DOHH2 (cell line): ENCODE measurements at regions not wholly inside any gene's neighbourhood (a gene's known extent, or its start where the extent isn't known, plus 50 kb on each side); places are given as distances from the start of the nearest gene placed in this dataset.

Source experiments
- H3F3A ChIP-seq: fragments of 200-600 bp; sonication (generic), shearing (Covaris generic); 2 replicates; pipeline ENCODE4 v1.6.0; 2016; ENCODE audit warnings: antibody characterized with exemption, mild to moderate bottlenecking; ENCODE audit not compliant: control insufficient read depth, insufficient read depth
- H3K27ac ChIP-seq: fragments of 200-600 bp; sonication (generic); 2 replicates; pipeline ENCODE4 v1.5.1; 2014; ENCODE audit warnings: low read depth, mild to moderate bottlenecking, low read length, moderate library complexity
- H3K27me3 ChIP-seq: fragments of 200-600 bp; sonication (generic); 2 replicates; pipeline ENCODE4 v1.6.1; 2014; ENCODE audit warnings: mild to moderate bottlenecking, low read length, mixed read lengths; ENCODE audit not compliant: control insufficient read depth
- H3K36me3 ChIP-seq: fragments of 200-600 bp; sonication (generic); 2 replicates; pipeline ENCODE4 v1.6.1; 2014; ENCODE audit warnings: mild to moderate bottlenecking, low read length, moderate library complexity, mixed read lengths; ENCODE audit not compliant: control insufficient read depth
- H3K4me1 ChIP-seq: fragments of 200-600 bp; sonication (generic); 2 replicates; pipeline ENCODE4 v1.6.1; 2014; ENCODE audit warnings: mild to moderate bottlenecking, low read length, mixed read lengths; ENCODE audit not compliant: control insufficient read depth
- H3K4me2 ChIP-seq: fragments of 200-600 bp; sonication (generic); 2 replicates; pipeline ENCODE4 v1.6.0; 2014; ENCODE audit warnings: mild to moderate bottlenecking, low read length, moderate library complexity
- H3K4me3 ChIP-seq: fragments of 200-600 bp; sonication (generic); 2 replicates; pipeline ENCODE4 v1.5.1; 2014; ENCODE audit warnings: mild to moderate bottlenecking, low read length, mixed read lengths
- H3K79me2 ChIP-seq: fragments of 200-600 bp; sonication (generic); 2 replicates; pipeline ENCODE4 v1.6.1; 2014; ENCODE audit warnings: mild to moderate bottlenecking, low read length, mixed read lengths; ENCODE audit not compliant: control insufficient read depth
- H3K9me2 ChIP-seq: fragments of 200-600 bp; sonication (generic); replicated peaks from 2 replicates; pipeline ENCODE4 v1.6.1; 2014; ENCODE audit warnings: mild to moderate bottlenecking, low read length, mixed read lengths; ENCODE audit not compliant: control insufficient read depth
- H3K9me3 ChIP-seq: fragments of 200-600 bp; sonication (generic); 2 replicates; pipeline ENCODE4 v1.6.1; 2014; ENCODE audit warnings: antibody characterized with exemption, low read length, mixed read lengths; ENCODE audit not compliant: control insufficient read depth, insufficient read depth
- H4K20me1 ChIP-seq: fragments of 200-600 bp; sonication (generic); 2 replicates; pipeline ENCODE4 v1.6.0; 2014; ENCODE audit warnings: low read depth, mild to moderate bottlenecking, antibody characterized with exemption, low read length, moderate library complexity; ENCODE audit not compliant: control insufficient read depth, insufficient read depth
- CTCF ChIP-seq: fragments of 200-600 bp; sonication (generic); IDR thresholded peaks from one replicate; pipeline ENCODE4 v1.5.1; 2014; ENCODE audit warnings: antibody characterized with exemption, mild to moderate bottlenecking, low read depth, low read length; ENCODE audit not compliant: poor library complexity, severe bottlenecking
- EZH2phosphoT487 ChIP-seq: fragments of 200-600 bp; sonication (generic); IDR thresholded peaks from 2 replicates; pipeline ENCODE4 v1.6.1; 2017; ENCODE audit warnings: borderline replicate concordance, mild to moderate bottlenecking, antibody characterized with exemption, low read length, moderate library complexity, mixed read lengths

- H3K4me2 ChIP-seq, result no peak overlapping the region
These were observed 890.5 kb downstream of the UQCRFS1 start for GRCh38 chr19:28322491-28322890.

GRCh38 chr19:28319918-28320317, 893.0 kb downstream of the UQCRFS1 start:
- Histone ChIP-seq H3K4me1 (no peaks in the 10 kb centered on the region), H3K4me3 (no peak overlapping the region), H3K27ac (no peak overlapping the region), H4K20me1 (no peaks in the 10 kb centered on the region), H3K9me2 (no peaks in the 10 kb centered on the region), H3K9me3 (no peaks in the 10 kb centered on the region), H3K36me3 (no peaks in the 10 kb centered on the region), H3K4me2 (no peak overlapping the region), H3K79me2 (no peaks in the 10 kb centered on the region), H3F3A (no peaks in the 10 kb centered on the region), H3K27me3 (no peaks in the 10 kb centered on the region)
- TF ChIP-seq EZH2phosphoT487 (no peak), CTCF (no peak)

More at GRCh38 chr19:28322491-28322890, 890.5 kb downstream of the UQCRFS1 start:
- H3K79me2 ChIP-seq, result no peaks in the 10 kb centered on the region
- H3K27ac ChIP-seq, result no peak overlapping the region
- no peak overlapping the region for H3K4me3 ChIP-seq
- TF ChIP-seq CTCF (no peak), EZH2phosphoT487 (no peak)
- H4K20me1 ChIP-seq, result no peaks in the 10 kb centered on the region
- no peaks in the 10 kb centered on the region for H3K27me3 ChIP-seq
- no peaks in the 10 kb centered on the region for H3K9me3 ChIP-seq
- H3K4me1 ChIP-seq, result no peaks in the 10 kb centered on the region
- H3K9me2 ChIP-seq, result no peaks in the 10 kb centered on the region
- no peaks in the 10 kb centered on the region for H3K36me3 ChIP-seq
- no peaks in the 10 kb centered on the region for H3F3A ChIP-seq

GRCh38 chr19:28319227-28319626, 893.7 kb downstream of the UQCRFS1 start:
- Histone ChIP-seq H3K4me1 (no peaks in the 10 kb centered on the region), H3F3A (no peaks in the 10 kb centered on the region), H3K9me2 (no peaks in the 10 kb centered on the region), H3K79me2 (no peaks in the 10 kb centered on the region), H3K27me3 (no peaks in the 10 kb centered on the region), H3K4me2 (no peak overlapping the region), H3K4me3 (no peak overlapping the region), H3K9me3 (no peaks in the 10 kb centered on the region), H3K36me3 (no peaks in the 10 kb centered on the region), H4K20me1 (no peaks in the 10 kb centered on the region), H3K27ac (no peak overlapping the region)
- TF ChIP-seq EZH2phosphoT487 (no peak), CTCF (no peak)
